ENCODE measurements at regions not wholly inside any gene's neighbourhood (a gene's known extent, or its start where the extent isn't known, plus 50 kb on each side); places are given as distances from the start of the nearest gene placed in this dataset.
"Not testable (repeated sequence)": the region's sequence is repeated elsewhere in the genome, so short reads cannot be mapped to it uniquely, and the experiment has no call there.

DNA sequence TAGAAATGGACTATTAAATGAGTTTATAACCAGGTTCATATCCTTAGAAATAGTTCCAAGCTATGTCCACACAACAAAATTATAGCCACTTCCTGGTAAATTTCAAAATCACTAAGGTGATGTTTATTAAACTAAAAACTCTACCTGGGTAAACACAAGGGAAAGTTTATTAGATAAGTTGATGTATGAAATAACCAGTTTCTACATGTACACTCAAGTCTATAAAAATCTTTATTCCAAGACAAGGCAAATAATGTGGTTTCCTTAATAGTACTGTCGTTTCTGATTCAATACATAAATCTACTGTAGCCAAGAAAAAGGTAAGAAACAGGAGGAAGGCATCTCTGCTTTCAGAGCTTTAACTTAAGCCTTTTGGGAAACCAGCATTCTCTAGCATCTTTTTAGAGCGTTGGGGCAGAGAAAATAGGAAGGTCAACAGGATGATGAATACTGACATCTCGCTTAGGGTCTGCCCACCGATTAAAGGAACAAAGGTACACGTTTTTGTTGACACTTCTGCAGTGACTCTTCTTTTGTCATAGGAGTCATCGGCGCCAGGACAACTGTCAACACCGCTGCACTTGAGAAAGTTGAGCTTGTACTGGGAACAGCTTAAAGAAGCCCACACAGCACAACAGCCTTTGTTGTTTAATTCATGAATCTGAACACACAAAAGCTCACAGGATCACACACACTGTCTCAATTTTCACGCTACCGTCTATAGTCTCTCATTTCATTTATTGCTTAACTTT lies 513.6 kb downstream of the SLCO4C1 start:
- H3K4me3 ChIP-seq: no peak overlapping the region
- H3K27ac ChIP-seq: no peak overlapping the region
- DNase-seq: no peak
- TF ChIP-seq EZH2phosphoT487 (IDR thresholded peaks at IDR 0.05; ENCODE audit: insufficient read depth, low read depth) (no peak), EZH2 (IDR thresholded peaks at IDR 0.05; ENCODE audit: insufficient read depth, poor library complexity, severe bottlenecking) (no peak)
- no peaks in the 10 kb centered on the region for H3K9me2 ChIP-seq (ENCODE audit: insufficient read depth)
- in situ Hi-C loops (cut with MboI): no loop called here
- H3K79me2 ChIP-seq (ENCODE audit: insufficient read depth): no peaks in the 10 kb centered on the region
- no peaks in the 10 kb centered on the region for H3K4me1 ChIP-seq (ENCODE audit: insufficient read depth)
- H3F3A ChIP-seq (ENCODE audit: insufficient read depth): no peaks in the 10 kb centered on the region
- no peaks in the 10 kb centered on the region for H3K9me3 ChIP-seq (ENCODE audit: low read depth)
- H4K20me1 ChIP-seq (ENCODE audit: insufficient read depth): no peaks in the 10 kb centered on the region
- H3K4me2 ChIP-seq (ENCODE audit: unreplicated experiment): no peak overlapping the region
- no peaks in the 10 kb centered on the region for H3K27me3 ChIP-seq (replicated peaks; ENCODE audit: insufficient read depth)
- no peaks in the 10 kb centered on the region for H3K36me3 ChIP-seq (ENCODE audit: low read depth)
- WGBS, 2 experiments (ENCODE audit: low coverage in 1 of 2, low lambda C conversion rate in 2 of 2, missing lambda C conversion rate in 2 of 2): 32 to 34% methylated on average over 10 of the region's 10 CpGs
- H3K9ac ChIP-seq: no peak overlapping the region
- no peak overlapping the region for H2AFZ ChIP-seq

DNA sequence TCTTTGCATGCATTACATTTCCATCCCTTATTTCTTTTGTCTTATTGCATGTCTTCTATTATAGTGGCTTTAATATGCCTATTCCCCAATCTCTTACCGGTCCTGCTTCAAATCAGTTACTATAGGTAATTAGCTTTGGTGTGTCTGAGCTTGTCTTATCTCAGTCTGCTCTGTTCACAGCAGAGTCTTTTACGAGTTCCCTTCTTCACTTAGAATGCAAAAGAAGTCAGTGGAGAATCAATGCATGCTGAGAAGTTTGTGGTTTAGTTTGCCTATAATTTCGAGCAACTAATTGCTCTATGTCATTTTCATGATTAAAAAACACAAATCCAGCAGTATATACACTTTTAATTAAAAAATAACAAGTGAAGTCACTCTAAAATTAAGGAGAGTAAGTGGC lies 545.0 kb downstream of the SLCO4C1 start:
- Histone ChIP-seq H4K20me1 (ENCODE audit: insufficient read depth) (no peaks in the 10 kb centered on the region), H3K4me1 (ENCODE audit: insufficient read depth) (no peaks in the 10 kb centered on the region), H3K4me2 (ENCODE audit: unreplicated experiment) (no peak overlapping the region), H2AFZ (no peak overlapping the region), H3K27ac (no peak overlapping the region), H3K36me3 (ENCODE audit: low read depth) (no peaks in the 10 kb centered on the region), H3K27me3 (replicated peaks; ENCODE audit: insufficient read depth) (no peaks in the 10 kb centered on the region), H3K79me2 (ENCODE audit: insufficient read depth) (no peaks in the 10 kb centered on the region), H3K4me3 (no peak overlapping the region), H3K9me2 (ENCODE audit: insufficient read depth) (no peaks in the 10 kb centered on the region), H3F3A (ENCODE audit: insufficient read depth) (no peaks in the 10 kb centered on the region), H3K9ac (no peak overlapping the region), H3K9me3 (ENCODE audit: low read depth) (no peaks in the 10 kb centered on the region)
- in situ Hi-C loops (cut with MboI): no loop called here
- no peak for DNase-seq
- no peak for TF ChIP-seq EZH2 (IDR thresholded peaks at IDR 0.05; ENCODE audit: insufficient read depth, poor library complexity, severe bottlenecking)
- no peak for TF ChIP-seq EZH2phosphoT487 (IDR thresholded peaks at IDR 0.05; ENCODE audit: insufficient read depth, low read depth)
- WGBS, 2 experiments (ENCODE audit: low coverage in 1 of 2, low lambda C conversion rate in 2 of 2, missing lambda C conversion rate in 2 of 2): 9 to 10% methylated on average over 3 of the region's 3 CpGs

DNA sequence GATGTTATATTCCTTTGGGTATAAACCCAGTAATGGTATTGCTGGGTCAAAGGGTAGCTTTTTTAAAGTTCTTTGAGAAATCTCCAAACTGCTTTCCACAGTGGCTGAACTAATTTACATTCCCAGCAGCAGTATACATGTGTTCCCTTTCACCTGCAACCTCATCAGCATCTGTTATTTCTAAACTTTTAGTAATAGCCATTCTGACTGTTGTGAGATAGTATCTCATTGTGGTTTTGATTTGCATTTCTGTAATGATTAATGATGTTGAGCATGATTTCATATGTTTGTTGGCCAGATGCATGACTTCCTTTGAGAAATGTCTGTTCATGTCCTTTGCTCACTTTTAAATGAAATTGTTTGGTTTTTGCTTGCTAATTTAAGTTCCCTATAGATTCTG lies 553.1 kb downstream of the SLCO4C1 start:
- H3K9me2 ChIP-seq (ENCODE audit: insufficient read depth); H3K4me3 ChIP-seq; H3K79me2 ChIP-seq (ENCODE audit: insufficient read depth); H2AFZ ChIP-seq; H3F3A ChIP-seq (ENCODE audit: insufficient read depth); H3K36me3 ChIP-seq (ENCODE audit: low read depth); H4K20me1 ChIP-seq (ENCODE audit: insufficient read depth); DNase-seq; H3K9ac ChIP-seq; H3K27ac ChIP-seq; H3K4me2 ChIP-seq (ENCODE audit: unreplicated experiment); H3K27me3 ChIP-seq (replicated peaks; ENCODE audit: insufficient read depth); H3K9me3 ChIP-seq (ENCODE audit: low read depth); H3K4me1 ChIP-seq (ENCODE audit: insufficient read depth); in situ Hi-C loops (cut with MboI): not testable (repeated sequence)

DNA sequence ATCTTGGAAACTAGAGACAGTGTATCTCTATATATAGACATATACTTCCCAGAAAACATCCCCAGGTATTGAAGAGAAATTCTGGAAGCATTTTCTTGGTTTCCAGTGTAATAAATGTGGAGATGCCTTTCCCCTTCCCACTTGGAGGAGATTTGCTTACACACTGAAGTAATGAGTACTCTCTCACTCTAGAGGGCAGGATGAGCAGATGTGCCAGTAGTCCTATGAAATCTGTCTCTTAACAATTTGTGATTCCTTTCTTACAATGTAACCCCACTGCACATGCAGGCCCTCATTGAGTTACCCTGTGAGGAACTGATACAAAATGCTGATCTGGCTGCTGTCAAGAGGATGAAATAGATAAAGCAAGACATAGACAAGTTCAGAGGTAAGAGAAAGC lies 567.2 kb downstream of the SLCO4C1 start:
- Histone ChIP-seq H3K36me3 (ENCODE audit: low read depth) (no peaks in the 10 kb centered on the region), H4K20me1 (ENCODE audit: insufficient read depth) (no peaks in the 10 kb centered on the region), H3K4me3 (no peak overlapping the region), H2AFZ (no peak overlapping the region), H3K9ac (no peak overlapping the region), H3K4me1 (ENCODE audit: insufficient read depth) (no peaks in the 10 kb centered on the region), H3K9me3 (ENCODE audit: low read depth) (no peaks in the 10 kb centered on the region), H3K27ac (no peak overlapping the region), H3K4me2 (ENCODE audit: unreplicated experiment) (no peak overlapping the region), H3K79me2 (ENCODE audit: insufficient read depth) (no peaks in the 10 kb centered on the region), H3K9me2 (ENCODE audit: insufficient read depth) (no peaks in the 10 kb centered on the region), H3F3A (ENCODE audit: insufficient read depth) (no peaks in the 10 kb centered on the region), H3K27me3 (replicated peaks; ENCODE audit: insufficient read depth) (no peaks in the 10 kb centered on the region)
- in situ Hi-C loops (cut with MboI): no loop called here
- DNase-seq: peak; percentile 2
- TF ChIP-seq EZH2phosphoT487 (IDR thresholded peaks at IDR 0.05; ENCODE audit: insufficient read depth, low read depth) (no peak), EZH2 (IDR thresholded peaks at IDR 0.05; ENCODE audit: insufficient read depth, poor library complexity, severe bottlenecking) (no peak)

DNA sequence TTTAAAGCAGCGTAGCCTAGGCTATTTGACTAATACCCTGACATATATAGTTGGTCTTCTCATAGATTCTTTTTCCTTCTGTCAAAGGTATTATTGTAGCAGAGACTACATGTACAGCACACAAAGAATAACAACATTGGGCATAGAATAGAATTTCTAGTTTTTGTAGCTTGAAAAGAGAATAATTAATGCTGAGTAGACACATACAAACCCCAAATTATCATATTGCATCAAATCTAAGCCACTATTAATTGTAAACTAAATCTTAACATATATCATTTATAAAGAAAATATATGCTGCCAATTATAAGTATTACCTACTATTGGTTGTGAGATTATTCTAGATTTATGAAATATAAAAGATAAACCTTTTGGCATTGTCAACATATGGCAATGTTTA lies 574.5 kb downstream of the SLCO4C1 start:
- Histone ChIP-seq H3K4me2 (ENCODE audit: unreplicated experiment) (no peak overlapping the region), H4K20me1 (ENCODE audit: insufficient read depth) (no peaks in the 10 kb centered on the region), H3K9me2 (ENCODE audit: insufficient read depth) (no peaks in the 10 kb centered on the region), H3F3A (ENCODE audit: insufficient read depth) (no peaks in the 10 kb centered on the region), H3K4me1 (ENCODE audit: insufficient read depth) (no peaks in the 10 kb centered on the region), H2AFZ (no peak overlapping the region), H3K27ac (no peak overlapping the region), H3K27me3 (replicated peaks; ENCODE audit: insufficient read depth) (no peaks in the 10 kb centered on the region), H3K4me3 (no peak overlapping the region), H3K79me2 (ENCODE audit: insufficient read depth) (no peaks in the 10 kb centered on the region), H3K36me3 (ENCODE audit: low read depth) (no peaks in the 10 kb centered on the region), H3K9ac (no peak overlapping the region), H3K9me3 (ENCODE audit: low read depth) (no peaks in the 10 kb centered on the region)
- in situ Hi-C loops (cut with MboI): no loop called here
- WGBS, 2 experiments (ENCODE audit: low coverage in 1 of 2, low lambda C conversion rate in 2 of 2, missing lambda C conversion rate in 2 of 2): 7 to 11% methylated on average over 1 of the region's 1 CpG
- TF ChIP-seq EZH2phosphoT487 (IDR thresholded peaks at IDR 0.05; ENCODE audit: insufficient read depth, low read depth) (no peak), EZH2 (IDR thresholded peaks at IDR 0.05; ENCODE audit: insufficient read depth, poor library complexity, severe bottlenecking) (no peak)
- DNase-seq: no peak

Measured in GM23248 (cell line).